ENCODE measurements at regions not wholly inside any gene's neighbourhood (a gene's known extent, or its start where the extent isn't known, plus 50 kb on each side); places are given as distances from the start of the nearest gene placed in this dataset.

GRCh38 chr12:87618199-87618598 lies 411.0 kb downstream of the C12orf50 start:
- TF ChIP-seq RAD21 (conservative IDR thresholded peaks at IDR 0.05) = no peak
- no peak for TF ChIP-seq EP300 (conservative IDR thresholded peaks at IDR 0.05; ENCODE audit: poor library complexity, severe bottlenecking)
- TF ChIP-seq REST (IDR thresholded peaks at IDR 0.05; ENCODE audit: borderline replicate concordance) = no peak
- TF ChIP-seq TAF1 (IDR thresholded peaks at IDR 0.05; ENCODE audit: low read depth) = no peak
- TF ChIP-seq MXI1 (conservative IDR thresholded peaks at IDR 0.05; ENCODE audit: poor library complexity, severe bottlenecking) = no peak
- TF ChIP-seq SMC3 (conservative IDR thresholded peaks at IDR 0.05; ENCODE audit: poor library complexity) = no peak
- no peak for TF ChIP-seq EZH2 (IDR thresholded peaks at IDR 0.05; ENCODE audit: borderline replicate concordance, insufficient read depth, low read length, poor library complexity, severe bottlenecking)
- no peak for TF ChIP-seq CTCF (IDR thresholded peaks at IDR 0.05; ENCODE audit: poor library complexity, severe bottlenecking)
- no peak for TF ChIP-seq POLR2AphosphoS5 (IDR thresholded peaks at IDR 0.05)
- H3K4me3 ChIP-seq (ENCODE audit: low read length) = no peak overlapping the region

GRCh38 chr12:87612996-87613395 lies 416.2 kb downstream of the C12orf50 start:
- H3K9me2 ChIP-seq (ENCODE audit: insufficient read depth, low read length) = no peaks in the 10 kb centered on the region
- no peak overlapping the region for H3K4me2 ChIP-seq (ENCODE audit: low read length)
- H3K79me2 ChIP-seq (replicated peaks; ENCODE audit: insufficient read depth, low read length) = no peaks in the 10 kb centered on the region
- no peaks in the 10 kb centered on the region for H3F3A ChIP-seq (ENCODE audit: insufficient read depth, low read length, poor library complexity, severe bottlenecking)
- H2AFZ ChIP-seq (ENCODE audit: low read depth, low read length) = no peak overlapping the region
- H3K9ac ChIP-seq (ENCODE audit: low read length) = no peak overlapping the region
- no peak overlapping the region for H3K27ac ChIP-seq (ENCODE audit: low read length)
- no peak overlapping the region for H3K4me3 ChIP-seq (ENCODE audit: low read length)
- TF ChIP-seq CTCF (IDR thresholded peaks at IDR 0.05; ENCODE audit: poor library complexity, severe bottlenecking) = no peak
- no peak for TF ChIP-seq EP300 (conservative IDR thresholded peaks at IDR 0.05; ENCODE audit: poor library complexity, severe bottlenecking)
- no peak for TF ChIP-seq RAD21 (conservative IDR thresholded peaks at IDR 0.05)
- TF ChIP-seq REST (IDR thresholded peaks at IDR 0.05; ENCODE audit: borderline replicate concordance) = no peak
- TF ChIP-seq TAF1 (IDR thresholded peaks at IDR 0.05; ENCODE audit: low read depth) = no peak
- no peak for TF ChIP-seq SMC3 (conservative IDR thresholded peaks at IDR 0.05; ENCODE audit: poor library complexity)
- TF ChIP-seq EZH2 (IDR thresholded peaks at IDR 0.05; ENCODE audit: borderline replicate concordance, insufficient read depth, low read length, poor library complexity, severe bottlenecking) = no peak
- TF ChIP-seq POLR2AphosphoS5 (IDR thresholded peaks at IDR 0.05) = no peak
- TF ChIP-seq MXI1 (conservative IDR thresholded peaks at IDR 0.05; ENCODE audit: poor library complexity, severe bottlenecking) = no peak
- H3K27me3 ChIP-seq (ENCODE audit: insufficient read depth, low read depth, low read length) = no peaks in the 10 kb centered on the region
- H3K9me3 ChIP-seq (ENCODE audit: low read length) = no peaks in the 10 kb centered on the region
- no peaks in the 10 kb centered on the region for H4K20me1 ChIP-seq (ENCODE audit: insufficient read depth)
- no peaks in the 10 kb centered on the region for H3K36me3 ChIP-seq (ENCODE audit: insufficient read depth, low read length)

More at GRCh38 chr12:87618199-87618598, 411.0 kb downstream of the C12orf50 start:
- H3K9ac ChIP-seq (ENCODE audit: low read length) = no peak overlapping the region
- no peak overlapping the region for H3K4me2 ChIP-seq (ENCODE audit: low read length)
- no peaks in the 10 kb centered on the region for H3K27me3 ChIP-seq (ENCODE audit: insufficient read depth, low read depth, low read length)
- no peaks in the 10 kb centered on the region for H3F3A ChIP-seq (ENCODE audit: insufficient read depth, low read length, poor library complexity, severe bottlenecking)
- H3K9me2 ChIP-seq (ENCODE audit: insufficient read depth, low read length) = no peaks in the 10 kb centered on the region
- no peaks in the 10 kb centered on the region for H3K79me2 ChIP-seq (replicated peaks; ENCODE audit: insufficient read depth, low read length)
- no peak overlapping the region for H3K27ac ChIP-seq (ENCODE audit: low read length)
- H3K36me3 ChIP-seq (ENCODE audit: insufficient read depth, low read length) = no peaks in the 10 kb centered on the region
- H3K9me3 ChIP-seq (ENCODE audit: low read length) = no peaks in the 10 kb centered on the region
- no peak overlapping the region for H2AFZ ChIP-seq (ENCODE audit: low read depth, low read length)
- no peaks in the 10 kb centered on the region for H4K20me1 ChIP-seq (ENCODE audit: insufficient read depth)

Data from neural cell (in vitro differentiated cells).